ENCODE measurements at regions not wholly inside any gene's neighbourhood (a gene's known extent, or its start where the extent isn't known, plus 50 kb on each side); places are given as distances from the start of the nearest gene placed in this dataset.

DNA sequence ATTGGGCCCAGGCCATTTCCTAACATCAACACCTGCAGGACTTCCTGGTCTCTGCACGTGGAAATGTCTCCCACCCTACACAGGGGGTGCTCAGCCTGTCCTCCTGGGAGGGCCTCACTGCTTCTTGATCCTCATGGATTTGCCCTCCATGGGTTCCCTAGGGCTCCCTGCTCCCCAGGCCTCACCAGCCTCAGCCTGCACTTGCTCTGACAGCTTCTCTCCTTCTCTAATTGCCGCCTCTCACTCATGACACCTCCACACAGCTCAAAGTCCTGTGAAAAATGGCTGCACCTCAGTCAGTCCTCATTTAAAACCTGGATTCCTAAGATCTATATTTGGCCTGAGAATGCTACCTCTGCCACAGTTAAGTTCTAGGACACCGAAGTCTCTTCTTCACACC lies 130.6 kb downstream of the PXDC1 start:
- TF ChIP-seq, protein P1, sequence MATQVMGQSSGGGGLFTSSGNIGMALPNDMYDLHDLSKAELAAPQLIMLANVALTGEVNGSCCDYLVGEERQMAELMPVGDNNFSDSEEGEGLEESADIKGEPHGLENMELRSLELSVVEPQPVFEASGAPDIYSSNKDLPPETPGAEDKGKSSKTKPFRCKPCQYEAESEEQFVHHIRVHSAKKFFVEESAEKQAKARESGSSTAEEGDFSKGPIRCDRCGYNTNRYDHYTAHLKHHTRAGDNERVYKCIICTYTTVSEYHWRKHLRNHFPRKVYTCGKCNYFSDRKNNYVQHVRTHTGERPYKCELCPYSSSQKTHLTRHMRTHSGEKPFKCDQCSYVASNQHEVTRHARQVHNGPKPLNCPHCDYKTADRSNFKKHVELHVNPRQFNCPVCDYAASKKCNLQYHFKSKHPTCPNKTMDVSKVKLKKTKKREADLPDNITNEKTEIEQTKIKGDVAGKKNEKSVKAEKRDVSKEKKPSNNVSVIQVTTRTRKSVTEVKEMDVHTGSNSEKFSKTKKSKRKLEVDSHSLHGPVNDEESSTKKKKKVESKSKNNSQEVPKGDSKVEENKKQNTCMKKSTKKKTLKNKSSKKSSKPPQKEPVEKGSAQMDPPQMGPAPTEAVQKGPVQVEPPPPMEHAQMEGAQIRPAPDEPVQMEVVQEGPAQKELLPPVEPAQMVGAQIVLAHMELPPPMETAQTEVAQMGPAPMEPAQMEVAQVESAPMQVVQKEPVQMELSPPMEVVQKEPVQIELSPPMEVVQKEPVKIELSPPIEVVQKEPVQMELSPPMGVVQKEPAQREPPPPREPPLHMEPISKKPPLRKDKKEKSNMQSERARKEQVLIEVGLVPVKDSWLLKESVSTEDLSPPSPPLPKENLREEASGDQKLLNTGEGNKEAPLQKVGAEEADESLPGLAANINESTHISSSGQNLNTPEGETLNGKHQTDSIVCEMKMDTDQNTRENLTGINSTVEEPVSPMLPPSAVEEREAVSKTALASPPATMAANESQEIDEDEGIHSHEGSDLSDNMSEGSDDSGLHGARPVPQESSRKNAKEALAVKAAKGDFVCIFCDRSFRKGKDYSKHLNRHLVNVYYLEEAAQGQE (IDR thresholded peaks at IDR 0.05; ENCODE audit: unreplicated experiment), result no peak
- TF ChIP-seq, protein P2, sequence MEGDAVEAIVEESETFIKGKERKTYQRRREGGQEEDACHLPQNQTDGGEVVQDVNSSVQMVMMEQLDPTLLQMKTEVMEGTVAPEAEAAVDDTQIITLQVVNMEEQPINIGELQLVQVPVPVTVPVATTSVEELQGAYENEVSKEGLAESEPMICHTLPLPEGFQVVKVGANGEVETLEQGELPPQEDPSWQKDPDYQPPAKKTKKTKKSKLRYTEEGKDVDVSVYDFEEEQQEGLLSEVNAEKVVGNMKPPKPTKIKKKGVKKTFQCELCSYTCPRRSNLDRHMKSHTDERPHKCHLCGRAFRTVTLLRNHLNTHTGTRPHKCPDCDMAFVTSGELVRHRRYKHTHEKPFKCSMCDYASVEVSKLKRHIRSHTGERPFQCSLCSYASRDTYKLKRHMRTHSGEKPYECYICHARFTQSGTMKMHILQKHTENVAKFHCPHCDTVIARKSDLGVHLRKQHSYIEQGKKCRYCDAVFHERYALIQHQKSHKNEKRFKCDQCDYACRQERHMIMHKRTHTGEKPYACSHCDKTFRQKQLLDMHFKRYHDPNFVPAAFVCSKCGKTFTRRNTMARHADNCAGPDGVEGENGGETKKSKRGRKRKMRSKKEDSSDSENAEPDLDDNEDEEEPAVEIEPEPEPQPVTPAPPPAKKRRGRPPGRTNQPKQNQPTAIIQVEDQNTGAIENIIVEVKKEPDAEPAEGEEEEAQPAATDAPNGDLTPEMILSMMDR (conservative IDR thresholded peaks at IDR 0.05; ENCODE audit: low read depth in 2 of 2), result no peak
- no peak for TF ChIP-seq ZNF114 (CRISPR knock-in tag; IDR thresholded peaks at IDR 0.05)
- TF ChIP-seq EZH2 (IDR thresholded peaks at IDR 0.05; ENCODE audit: low read depth, unreplicated experiment), result no peak
- no peak for TF ChIP-seq EZH2phosphoT487 (IDR thresholded peaks at IDR 0.05; ENCODE audit: unreplicated experiment)
- TF ChIP-seq POLR2AphosphoS5 (IDR thresholded peaks at IDR 0.05; ENCODE audit: low read depth), result no peak
